ENCODE measurements at regions not wholly inside any gene's neighbourhood (a gene's known extent, or its start where the extent isn't known, plus 50 kb on each side); places are given as distances from the start of the nearest gene placed in this dataset.

DNA sequence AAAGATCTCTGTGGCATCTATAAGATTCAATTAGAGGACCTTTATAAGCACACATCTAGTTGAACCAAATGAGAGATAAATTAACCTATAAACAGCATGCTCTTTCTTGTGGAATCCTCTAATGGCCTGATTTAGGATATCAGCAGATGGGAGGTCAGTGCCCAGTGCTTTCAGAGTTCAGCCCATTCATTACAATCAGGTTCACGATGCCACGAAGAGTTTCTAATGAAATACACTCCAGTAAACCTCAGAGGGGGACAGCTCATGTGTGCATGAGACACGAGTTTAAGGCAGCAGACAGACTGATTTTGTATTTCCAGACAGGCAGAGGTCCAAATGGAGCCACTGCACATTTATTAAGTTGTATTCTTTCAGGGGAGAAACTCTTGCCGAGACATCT lies 544.4 kb upstream of the PKN2 start:
- H3K36me3 Mint-ChIP-seq, result no peaks in the 10 kb centered on the region
- no peak overlapping the region for H3K4me3 Mint-ChIP-seq
- H3K4me1 Mint-ChIP-seq, result peaks cover 7% of the 10 kb centered on the region
- H3K9me3 Mint-ChIP-seq, result no peaks in the 10 kb centered on the region
- H3K27ac Mint-ChIP-seq, result no peak overlapping the region
- no peak for ATAC-seq
- H3K27me3 Mint-ChIP-seq, result peaks cover 5% of the 10 kb centered on the region

DNA sequence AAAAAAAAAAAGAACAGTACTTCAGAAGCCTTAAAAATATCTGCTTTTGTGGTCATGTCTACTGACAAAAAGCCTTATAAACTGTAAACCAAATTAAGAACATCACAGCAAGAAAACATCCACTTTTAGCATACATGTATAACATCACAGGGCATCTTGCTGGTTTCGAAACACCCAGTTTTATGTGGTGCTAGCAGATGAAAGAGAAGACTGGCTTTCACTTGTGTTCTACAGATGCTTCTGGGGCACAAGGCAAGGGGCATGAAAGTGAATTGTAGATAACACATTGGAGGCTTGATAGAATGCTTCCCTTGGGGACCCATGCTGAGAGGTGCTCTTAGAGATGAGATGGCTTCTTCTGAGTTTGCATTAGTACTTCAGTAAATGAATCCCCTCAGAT lies 543.7 kb upstream of the PKN2 start:
- Mint-ChIP-seq H3K27ac (no peak overlapping the region), H3K9me3 (peaks cover 3% of the 10 kb centered on the region), H3K4me3 (no peak overlapping the region), H3K27me3 (peaks cover 12% of the 10 kb centered on the region), H3K36me3 (no peaks in the 10 kb centered on the region), H3K4me1 (peaks cover 7% of the 10 kb centered on the region)
- ATAC-seq, result no peak

DNA sequence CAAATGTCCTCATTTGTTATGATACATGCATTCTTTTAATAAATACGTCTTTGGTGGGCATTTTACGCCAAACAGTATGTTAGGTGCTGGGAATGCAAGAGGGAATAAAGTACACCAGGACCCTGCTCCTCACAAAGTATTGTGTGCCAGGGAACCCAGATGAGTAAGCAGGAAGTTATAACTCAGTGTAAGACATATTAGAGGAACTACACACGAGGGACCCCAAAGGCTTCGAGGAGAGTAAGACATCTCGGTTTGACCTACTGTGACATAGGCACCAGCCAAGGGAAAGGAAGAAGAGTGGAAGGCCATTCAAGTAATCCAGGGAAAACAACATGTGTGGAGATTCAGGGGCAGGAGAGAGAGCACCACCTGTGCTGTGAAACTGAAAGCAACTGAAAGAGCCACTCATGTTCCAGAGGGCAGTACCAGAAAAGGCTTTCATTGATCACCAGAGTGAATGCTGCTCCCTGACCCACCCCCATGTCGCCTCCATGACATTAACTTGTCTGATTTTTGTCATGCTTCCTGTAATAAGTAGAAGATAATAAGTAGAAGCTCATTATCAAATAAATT lies 542.5 kb upstream of the PKN2 start:
- Mint-ChIP-seq H3K27me3 (peaks cover 24% of the 10 kb centered on the region), H3K27ac (no peak overlapping the region), H3K36me3 (no peaks in the 10 kb centered on the region), H3K4me3 (peak overlapping the region; percentile 61), H3K4me1 (peaks cover 7% of the 10 kb centered on the region), H3K9me3 (peaks cover 3% of the 10 kb centered on the region)
- no peak for ATAC-seq

- H3K4me1 Mint-ChIP-seq, result peaks cover 7% of the 10 kb centered on the region
- peaks cover 3% of the 10 kb centered on the region for H3K9me3 Mint-ChIP-seq
- ATAC-seq, result no peak
- H3K4me3 Mint-ChIP-seq, result no peak overlapping the region
- no peak overlapping the region for H3K27ac Mint-ChIP-seq
- H3K36me3 Mint-ChIP-seq, result no peaks in the 10 kb centered on the region
- peaks cover 33% of the 10 kb centered on the region for H3K27me3 Mint-ChIP-seq
Observed at GRCh38 chr1:88145752-88146151, 538.3 kb upstream of the PKN2 start.

- H3K36me3 Mint-ChIP-seq, result no peaks in the 10 kb centered on the region
- no peak overlapping the region for H3K27ac Mint-ChIP-seq
- H3K27me3 Mint-ChIP-seq, result peaks cover 27% of the 10 kb centered on the region
- no peaks in the 10 kb centered on the region for H3K4me1 Mint-ChIP-seq
- ATAC-seq, result no peak
- H3K9me3 Mint-ChIP-seq, result peaks cover 5% of the 10 kb centered on the region
- H3K4me3 Mint-ChIP-seq, result no peak overlapping the region
Observed at GRCh38 chr1:88149686-88150085, 534.4 kb upstream of the PKN2 start.

- ATAC-seq, result no peak
- Mint-ChIP-seq H3K9me3 (peaks cover 3% of the 10 kb centered on the region), H3K4me3 (no peak overlapping the region), H3K4me1 (no peaks in the 10 kb centered on the region), H3K27ac (no peak overlapping the region), H3K27me3 (peaks cover 21% of the 10 kb centered on the region), H3K36me3 (no peaks in the 10 kb centered on the region)
Observed at GRCh38 chr1:88150330-88150729, 533.7 kb upstream of the PKN2 start.

GRCh38 chr1:88163187-88163586 lies 520.9 kb upstream of the PKN2 start:
- ATAC-seq, result no peak
- Mint-ChIP-seq H3K4me1 (no peaks in the 10 kb centered on the region), H3K4me3 (no peak overlapping the region), H3K27me3 (peaks cover 17% of the 10 kb centered on the region), H3K27ac (no peak overlapping the region), H3K36me3 (no peaks in the 10 kb centered on the region), H3K9me3 (no peaks in the 10 kb centered on the region)

- Mint-ChIP-seq H3K9me3 (no peaks in the 10 kb centered on the region), H3K27me3 (peaks cover 34% of the 10 kb centered on the region), H3K4me1 (no peaks in the 10 kb centered on the region), H3K36me3 (no peaks in the 10 kb centered on the region), H3K4me3 (no peak overlapping the region), H3K27ac (no peak overlapping the region)
- ATAC-seq, result no peak
Observed at GRCh38 chr1:88168126-88168525, 515.9 kb upstream of the PKN2 start.

GRCh38 chr1:88169139-88169538 lies 514.9 kb upstream of the PKN2 start:
- Mint-ChIP-seq H3K36me3 (no peaks in the 10 kb centered on the region), H3K27me3 (peaks cover 26% of the 10 kb centered on the region), H3K4me1 (no peaks in the 10 kb centered on the region), H3K27ac (no peak overlapping the region), H3K4me3 (no peak overlapping the region), H3K9me3 (no peaks in the 10 kb centered on the region)
- ATAC-seq, result no peak

- Mint-ChIP-seq H3K4me3 (no peak overlapping the region), H3K9me3 (no peaks in the 10 kb centered on the region), H3K27ac (no peak overlapping the region), H3K27me3 (peaks cover 24% of the 10 kb centered on the region), H3K36me3 (no peaks in the 10 kb centered on the region), H3K4me1 (no peaks in the 10 kb centered on the region)
- ATAC-seq, result no peak
Observed at GRCh38 chr1:88169939-88170338, 514.1 kb upstream of the PKN2 start.

- H3K27me3 Mint-ChIP-seq, result peaks cover 17% of the 10 kb centered on the region
- no peaks in the 10 kb centered on the region for H3K9me3 Mint-ChIP-seq
- ATAC-seq, result no peak
- H3K4me1 Mint-ChIP-seq, result no peaks in the 10 kb centered on the region
- no peaks in the 10 kb centered on the region for H3K36me3 Mint-ChIP-seq
- H3K27ac Mint-ChIP-seq, result no peak overlapping the region
- no peak overlapping the region for H3K4me3 Mint-ChIP-seq
Observed at GRCh38 chr1:88175120-88175630, 508.9 kb upstream of the PKN2 start.

DNA sequence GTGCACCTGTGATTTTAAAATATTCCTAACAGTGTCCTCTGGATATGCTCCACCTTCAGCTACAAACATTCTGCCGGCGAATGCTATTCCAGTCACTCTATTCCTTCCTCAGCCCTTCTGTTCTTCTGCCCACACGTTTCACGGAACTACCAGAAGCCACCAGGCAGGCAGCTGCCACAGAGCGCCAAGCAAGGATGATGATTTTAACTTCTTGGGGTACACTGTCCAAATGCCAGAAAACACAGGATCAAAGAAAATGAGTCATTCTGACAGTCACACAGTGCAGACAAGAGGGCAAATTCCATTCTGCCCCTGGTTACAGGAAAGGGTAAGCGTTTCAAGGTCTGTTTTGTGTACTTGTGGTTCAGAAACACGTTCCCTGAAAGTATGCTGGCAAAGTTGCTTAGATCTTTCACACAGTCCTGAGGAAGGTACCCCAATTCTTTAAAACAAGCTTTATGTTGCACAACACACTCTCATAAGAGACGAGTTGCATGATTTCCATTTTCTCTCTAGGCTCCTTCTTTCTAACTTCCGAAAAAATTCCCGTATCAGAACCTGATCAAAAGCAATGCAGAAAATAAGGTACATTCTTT lies 508.3 kb upstream of the PKN2 start:
- H3K4me1 Mint-ChIP-seq, result no peaks in the 10 kb centered on the region
- H3K4me3 Mint-ChIP-seq, result no peak overlapping the region
- ATAC-seq, result no peak
- H3K9me3 Mint-ChIP-seq, result no peaks in the 10 kb centered on the region
- no peaks in the 10 kb centered on the region for H3K36me3 Mint-ChIP-seq
- H3K27ac Mint-ChIP-seq, result no peak overlapping the region
- H3K27me3 Mint-ChIP-seq, result peaks cover 16% of the 10 kb centered on the region

DNA sequence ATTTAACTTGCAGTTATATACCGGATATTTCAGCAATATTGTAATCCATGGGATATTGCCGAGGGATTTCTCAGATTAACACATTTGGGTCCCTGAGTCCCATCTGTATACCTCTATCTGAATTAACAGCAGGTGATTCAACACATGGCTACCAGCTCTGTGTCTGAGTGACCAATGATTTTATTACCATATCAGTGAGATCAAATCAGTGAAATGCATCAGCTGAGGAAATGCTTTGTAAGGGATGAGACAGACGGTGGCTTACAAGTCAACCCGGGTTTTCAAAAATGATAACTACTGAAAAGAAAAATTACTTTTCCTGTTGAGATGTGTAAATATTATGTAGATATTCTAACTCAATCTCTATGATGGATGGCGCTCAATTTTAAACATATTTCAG lies 504.1 kb upstream of the PKN2 start:
- Mint-ChIP-seq H3K9me3 (no peaks in the 10 kb centered on the region), H3K36me3 (no peaks in the 10 kb centered on the region), H3K4me3 (no peak overlapping the region), H3K27me3 (no peaks in the 10 kb centered on the region), H3K27ac (no peak overlapping the region), H3K4me1 (peaks cover 10% of the 10 kb centered on the region)
- ATAC-seq, result no peak

DNA sequence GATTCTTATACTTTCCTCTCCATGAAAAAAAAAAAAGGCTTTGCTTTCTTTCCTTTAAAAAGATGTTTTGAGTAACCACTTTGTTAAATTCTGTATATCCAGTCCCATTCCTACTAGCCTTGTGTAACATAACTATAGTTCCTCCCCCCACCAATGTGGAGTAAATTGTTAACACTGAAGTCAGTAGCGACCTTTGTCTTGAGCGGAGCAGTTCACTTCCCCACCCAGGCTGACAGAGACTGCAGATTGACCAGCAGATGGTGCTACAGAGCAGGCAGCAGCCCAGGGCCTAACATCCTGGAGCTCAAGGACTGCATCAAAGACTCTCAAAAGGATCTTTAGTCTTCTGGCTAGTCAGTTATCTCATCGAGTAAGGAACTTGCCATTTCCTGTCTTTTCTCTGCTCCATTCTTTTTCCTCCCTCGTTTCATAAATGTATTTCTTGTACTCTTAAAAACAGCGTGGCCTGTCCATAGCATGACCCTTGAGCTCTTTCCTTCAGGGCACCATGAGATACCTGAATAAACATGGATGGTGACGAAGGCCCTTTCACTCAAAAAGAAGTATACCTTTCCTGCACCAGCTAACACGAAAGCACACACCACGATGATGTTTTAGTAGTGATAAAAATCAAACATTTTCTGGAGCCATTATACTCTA lies 503.5 kb upstream of the PKN2 start:
- H3K36me3 Mint-ChIP-seq, result no peaks in the 10 kb centered on the region
- H3K9me3 Mint-ChIP-seq, result no peaks in the 10 kb centered on the region
- H3K4me3 Mint-ChIP-seq, result no peak overlapping the region
- H3K27ac Mint-ChIP-seq, result no peak overlapping the region
- H3K4me1 Mint-ChIP-seq, result peaks cover 10% of the 10 kb centered on the region
- ATAC-seq, result peak; percentile 92
- no peaks in the 10 kb centered on the region for H3K27me3 Mint-ChIP-seq

DNA sequence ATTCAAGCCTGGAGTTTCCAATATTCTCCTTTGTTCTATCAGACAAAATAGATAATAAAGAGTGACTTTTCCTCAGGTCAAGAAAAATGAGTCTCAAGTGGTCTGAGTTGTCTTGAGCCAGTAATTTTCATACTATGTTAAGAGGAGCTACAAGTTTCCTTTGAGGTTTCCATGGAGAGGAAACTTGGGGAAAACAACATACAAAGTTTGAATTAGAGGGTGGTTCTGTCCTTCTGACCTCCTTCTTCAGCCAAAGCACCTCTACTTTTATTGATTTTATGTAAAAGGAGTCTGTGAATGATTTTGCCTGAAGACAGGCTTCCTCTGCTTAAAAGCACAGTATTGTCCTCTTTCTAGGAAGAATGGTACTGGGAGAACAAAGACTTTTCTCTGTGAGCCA lies 497.2 kb upstream of the PKN2 start:
- ATAC-seq, result no peak
- Mint-ChIP-seq H3K36me3 (no peaks in the 10 kb centered on the region), H3K4me3 (no peak overlapping the region), H3K27ac (no peak overlapping the region), H3K27me3 (no peaks in the 10 kb centered on the region), H3K4me1 (peaks cover 36% of the 10 kb centered on the region), H3K9me3 (no peaks in the 10 kb centered on the region)

- Mint-ChIP-seq H3K9me3 (peaks cover 3% of the 10 kb centered on the region), H3K36me3 (no peaks in the 10 kb centered on the region), H3K4me3 (no peak overlapping the region), H3K27ac (no peak overlapping the region), H3K27me3 (no peaks in the 10 kb centered on the region), H3K4me1 (peaks cover 47% of the 10 kb centered on the region)
- no peak for ATAC-seq
Observed at GRCh38 chr1:88188038-88188437, 496.0 kb upstream of the PKN2 start.
